ENCODE measurements at regions not wholly inside any gene's neighbourhood (a gene's known extent, or its start where the extent isn't known, plus 50 kb on each side); places are given as distances from the start of the nearest gene placed in this dataset.

- Histone ChIP-seq H2AK9ac (replicated peaks; ENCODE audit: low read depth, low read length, poor library complexity) (no peak overlapping the region), H3K18ac (ENCODE audit: low read depth, low read length) (no peak overlapping the region), H3K4me1 (ENCODE audit: control insufficient read depth, insufficient read depth, low read length) (no peaks in the 10 kb centered on the region), H3K79me1 (ENCODE audit: low read depth in 1 of 2, low read length in 2 of 2) (no peaks in the 10 kb centered on the region), H3K4me3 (ENCODE audit: insufficient read depth, low read depth, low read length) (no peak overlapping the region), H2AK5ac (ENCODE audit: low read depth, low read length) (no peak overlapping the region), H2BK5ac (ENCODE audit: low read depth, low read length, poor library complexity, severe bottlenecking) (no peak overlapping the region), H3K4me2 (ENCODE audit: low read depth, low read length) (no peak overlapping the region), H3K9me3 (ENCODE audit: control insufficient read depth, insufficient read depth, low read length) (no peaks in the 10 kb centered on the region), H3K27ac (ENCODE audit: insufficient read depth, low read length) (no peak overlapping the region), H3K56ac (ENCODE audit: extremely low read depth, insufficient read depth, low read length) (no peak overlapping the region), H3K9me1 (ENCODE audit: insufficient read depth, low read length) (no peaks in the 10 kb centered on the region), H3K27me3 (ENCODE audit: control insufficient read depth, insufficient read depth, low read length) (no peaks in the 10 kb centered on the region), H3K4ac (ENCODE audit: low read depth, low read length) (no peak overlapping the region), H4K20me1 (ENCODE audit: insufficient read depth, low read length) (no peaks in the 10 kb centered on the region), H4K5ac (ENCODE audit: low read depth, low read length) (no peak overlapping the region), H4K91ac (ENCODE audit: insufficient read depth, low read depth, low read length) (no peak overlapping the region), H2BK120ac (ENCODE audit: low read depth, low read length) (no peak overlapping the region), H2BK20ac (ENCODE audit: low read depth, low read length) (no peak overlapping the region), H2AFZ (replicated peaks; ENCODE audit: low read length, poor library complexity) (no peak overlapping the region), H4K8ac (ENCODE audit: low read depth in 2 of 2, low read length in 2 of 2) (no peak overlapping the region), H3K14ac (replicated peaks; ENCODE audit: low read depth, low read length) (no peak overlapping the region), H3K9ac (ENCODE audit: low read depth, low read length) (no peak overlapping the region), H3K36me3 (ENCODE audit: control insufficient read depth, insufficient read depth, low read length) (no peaks in the 10 kb centered on the region), H2BK15ac (ENCODE audit: low read depth, low read length) (no peak overlapping the region), H3K23ac (ENCODE audit: low read depth, low read length) (no peak overlapping the region)
- no CpG with 5 or more reads among the region's 1 CpG for WGBS, 2 experiments (ENCODE audit: extremely low coverage in 2 of 2, insufficient read length in 1 of 2)
- DNase-seq, result no peak
- POLR2A ChIA-PET (ENCODE audit: unreplicated experiment), result no interaction called here
- no peak for ATAC-seq (ENCODE audit: low read depth)
- intact Hi-C loops (cut with micrococcal nuclease), result no loop called here
- in situ Hi-C loops (cut with MboI; ENCODE audit: low sequenced_read_pairs), result no loop called here
- BruUV-seq (replicated peaks), result no TSS peak
- CTCF ChIA-PET, result no interaction called here
- dilution Hi-C loops (cut with HindIII; ENCODE audit: low sequenced_read_pairs, unreplicated experiment), result no loop called here
- TF ChIP-seq ELK1 (IDR thresholded peaks at IDR 0.05; ENCODE audit: borderline replicate concordance, low read depth, low read length), result no peak
- no peak for TF ChIP-seq POLR2A (IDR thresholded peaks at IDR 0.05; ENCODE audit: low read depth, low read length)
- TF ChIP-seq USF2 (IDR thresholded peaks at IDR 0.05; ENCODE audit: low read depth, low read length), result no peak
- TF ChIP-seq RCOR1 (IDR thresholded peaks at IDR 0.05; ENCODE audit: insufficient replicate concordance, low read length), result no peak
- no peak for TF ChIP-seq NFE2L2 (IDR thresholded peaks at IDR 0.05; ENCODE audit: low read depth, low read length)
- no peak for TF ChIP-seq CTCF (conservative IDR thresholded peaks at IDR 0.05; ENCODE audit: low read depth, low read length)
- TF ChIP-seq MXI1 (IDR thresholded peaks at IDR 0.05; ENCODE audit: borderline replicate concordance, low read depth, low read length), result no peak
- TF ChIP-seq RFX5 (IDR thresholded peaks at IDR 0.05; ENCODE audit: low read depth, low read length), result no peak
- TF ChIP-seq MAZ (IDR thresholded peaks at IDR 0.05; ENCODE audit: borderline replicate concordance, low read depth, low read length), result no peak
- TF ChIP-seq CHD1 (IDR thresholded peaks at IDR 0.05; ENCODE audit: low read depth, low read length), result no peak
- TF ChIP-seq BHLHE40 (IDR thresholded peaks at IDR 0.05; ENCODE audit: low read depth, low read length), result no peak
- no peak for TF ChIP-seq RAD21 (IDR thresholded peaks at IDR 0.05; ENCODE audit: low read length)
- TF ChIP-seq FOS (IDR thresholded peaks at IDR 0.05; ENCODE audit: low read depth, low read length), result no peak
Observed at GRCh38 chr2:125373293-125373692, 1282.7 kb upstream of the GYPC start.

Measured in IMR-90 (cell line).